ENCODE measurements at regions not wholly inside any gene's neighbourhood (a gene's known extent, or its start where the extent isn't known, plus 50 kb on each side); places are given as distances from the start of the nearest gene placed in this dataset.

DNA sequence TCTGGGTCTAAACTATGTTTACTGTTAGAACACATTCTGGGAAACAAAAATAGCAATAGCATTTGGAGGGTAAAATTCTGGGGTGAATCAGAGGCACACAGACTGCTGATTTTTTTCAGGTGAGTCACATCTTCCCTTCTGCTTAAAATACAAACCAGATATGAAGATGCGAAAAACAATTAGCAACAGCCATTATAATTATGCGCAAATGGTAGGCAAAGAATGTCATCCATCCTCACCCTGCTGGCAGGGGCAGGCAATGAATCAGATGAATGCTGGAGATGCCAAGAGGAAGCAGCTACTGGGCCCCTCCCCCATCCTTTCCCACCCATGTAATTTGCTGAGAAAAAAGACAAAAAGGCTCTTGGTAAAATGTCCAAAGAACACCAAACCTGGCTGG is 282.9 kb downstream of the KLF5 start:
- no peaks in the 10 kb centered on the region for H3K27me3 ChIP-seq (ENCODE audit: control insufficient read depth, insufficient read depth, low read length)
- ATAC-seq, result no peak
- TF ChIP-seq, protein P1, sequence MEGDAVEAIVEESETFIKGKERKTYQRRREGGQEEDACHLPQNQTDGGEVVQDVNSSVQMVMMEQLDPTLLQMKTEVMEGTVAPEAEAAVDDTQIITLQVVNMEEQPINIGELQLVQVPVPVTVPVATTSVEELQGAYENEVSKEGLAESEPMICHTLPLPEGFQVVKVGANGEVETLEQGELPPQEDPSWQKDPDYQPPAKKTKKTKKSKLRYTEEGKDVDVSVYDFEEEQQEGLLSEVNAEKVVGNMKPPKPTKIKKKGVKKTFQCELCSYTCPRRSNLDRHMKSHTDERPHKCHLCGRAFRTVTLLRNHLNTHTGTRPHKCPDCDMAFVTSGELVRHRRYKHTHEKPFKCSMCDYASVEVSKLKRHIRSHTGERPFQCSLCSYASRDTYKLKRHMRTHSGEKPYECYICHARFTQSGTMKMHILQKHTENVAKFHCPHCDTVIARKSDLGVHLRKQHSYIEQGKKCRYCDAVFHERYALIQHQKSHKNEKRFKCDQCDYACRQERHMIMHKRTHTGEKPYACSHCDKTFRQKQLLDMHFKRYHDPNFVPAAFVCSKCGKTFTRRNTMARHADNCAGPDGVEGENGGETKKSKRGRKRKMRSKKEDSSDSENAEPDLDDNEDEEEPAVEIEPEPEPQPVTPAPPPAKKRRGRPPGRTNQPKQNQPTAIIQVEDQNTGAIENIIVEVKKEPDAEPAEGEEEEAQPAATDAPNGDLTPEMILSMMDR (IDR thresholded peaks at IDR 0.05), result no peak
- TF ChIP-seq POLR2AphosphoS5 (IDR thresholded peaks at IDR 0.05; ENCODE audit: low read depth, low read length), result no peak
- TF ChIP-seq TCF7L2 (IDR thresholded peaks at IDR 0.05; ENCODE audit: low read depth, low read length), result no peak
- no peak for TF ChIP-seq REST (IDR thresholded peaks at IDR 0.05; ENCODE audit: insufficient read depth in 1 of 2, low read depth in 2 of 2, low read length in 1 of 2)
- no peak for TF ChIP-seq SIN3A (IDR thresholded peaks at IDR 0.05; ENCODE audit: borderline replicate concordance, insufficient read depth, low read depth, low read length)
- ChIA-PET CTCF (no interaction called here), POLR2A (no interaction called here)
- intact Hi-C loops (cut with micrococcal nuclease; ENCODE audit: unreplicated experiment), result no loop called here
- no peaks in the 10 kb centered on the region for H3K36me3 ChIP-seq (ENCODE audit: control insufficient read depth, insufficient read depth, low read length)
- no peak for DNase-seq (ENCODE audit: low read depth, low spot score)
- H3K9me3 ChIP-seq (ENCODE audit: control insufficient read depth, insufficient read depth, low read depth, low read length), result no peaks in the 10 kb centered on the region
- in situ Hi-C loops (cut with HindIII; ENCODE audit: low pct_unique_long_range_greater_than_20kb, low sequenced_read_pairs), result no loop called here
- no peak overlapping the region for H3K27ac ChIP-seq (ENCODE audit: low read length)
- no TSS peak for BruUV-seq (replicated peaks)
- no peak overlapping the region for H3K4me3 ChIP-seq (ENCODE audit: low read depth in 2 of 2, low read length in 2 of 2)
- no peaks in the 10 kb centered on the region for H3K4me1 ChIP-seq (ENCODE audit: control insufficient read depth, insufficient read depth, low read length)

- in situ Hi-C loops (cut with HindIII; ENCODE audit: low pct_unique_long_range_greater_than_20kb, low sequenced_read_pairs) (no loop called here), intact Hi-C loops (cut with micrococcal nuclease; ENCODE audit: unreplicated experiment) (no loop called here)
- H3K4me3 ChIP-seq (ENCODE audit: low read depth in 2 of 2, low read length in 2 of 2), result no peak overlapping the region
- no TSS peak for BruUV-seq (replicated peaks)
- no peak for DNase-seq (ENCODE audit: low read depth, low spot score)
- H3K4me1 ChIP-seq (ENCODE audit: control insufficient read depth, insufficient read depth, low read length), result no peaks in the 10 kb centered on the region
- H3K27me3 ChIP-seq (ENCODE audit: control insufficient read depth, insufficient read depth, low read length), result no peaks in the 10 kb centered on the region
- TF ChIP-seq REST (IDR thresholded peaks at IDR 0.05; ENCODE audit: insufficient read depth in 1 of 2, low read depth in 2 of 2, low read length in 1 of 2) (no peak), TCF7L2 (IDR thresholded peaks at IDR 0.05; ENCODE audit: low read depth, low read length) (no peak), POLR2AphosphoS5 (IDR thresholded peaks at IDR 0.05; ENCODE audit: low read depth, low read length) (no peak), SIN3A (IDR thresholded peaks at IDR 0.05; ENCODE audit: borderline replicate concordance, insufficient read depth, low read depth, low read length) (no peak)
- TF ChIP-seq, protein P1 (IDR thresholded peaks at IDR 0.05), result no peak
- no peaks in the 10 kb centered on the region for H3K36me3 ChIP-seq (ENCODE audit: control insufficient read depth, insufficient read depth, low read length)
- H3K27ac ChIP-seq (ENCODE audit: low read length), result no peak overlapping the region
- H3K9me3 ChIP-seq (ENCODE audit: control insufficient read depth, insufficient read depth, low read depth, low read length), result no peaks in the 10 kb centered on the region
- ChIA-PET POLR2A (no interaction called here), CTCF (no interaction called here)
- no peak for ATAC-seq
Observed at GRCh38 chr13:73340069-73340468, 281.3 kb downstream of the KLF5 start.
